RWPE1 (cell line): ENCODE measurements at regions not wholly inside any gene's neighbourhood (a gene's known extent, or its start where the extent isn't known, plus 50 kb on each side); places are given as distances from the start of the nearest gene placed in this dataset.

Experiments
- CTCF ChIA-PET: fragments of 350-600 bp; sonication (Branson Sonifier 250); formaldehyde crosslinking; extraction: SDS; loops from one replicate; lab custom pipeline; 2021; lab: Yijun Ruan, JAX
- POLR2A ChIA-PET: fragments of 400-600 bp; formaldehyde crosslinking; extraction: SDS; loops from one replicate; lab custom pipeline; 2020; ENCODE audit warnings: antibody characterized with exemption; ENCODE audit not compliant: low non-redundant PET; lab: Yijun Ruan, JAX
- DNase-seq: peaks from one replicate; pipeline ENCODE4 v3.0.0; 2012; ENCODE audit warnings: low spot score
- H3K27ac ChIP-seq: fragments of 450-650 bp; 2 replicates; pipeline ENCODE4 v1.5.1; 2017
- CTCF ChIP-seq: fragments of 450-650 bp; conservative IDR thresholded peaks from 2 replicates; pipeline ENCODE4 v1.5.1; 2017; ENCODE audit warnings: low read depth, mild to moderate bottlenecking

- no peak for TF ChIP-seq CTCF
- ChIA-PET POLR2A (no interaction called here), CTCF (interaction anchor here (0.6 to 1.0 kb wide), 3 partner anchors 31 to 437 kb away, joined by 3 to 4 read pairs (median 3); no protein-coding TSS in a partner anchor)
- DNase-seq, result no peak
- no peak overlapping the region for H3K27ac ChIP-seq
These were observed 762.2 kb upstream of the HS6ST1 start for GRCh38 chr2:129080715-129081476.

GRCh38 chr2:129085386-129085785 lies 766.7 kb upstream of the HS6ST1 start:
- CTCF ChIA-PET, result no interaction called here
- DNase-seq, result no peak
- no peak for TF ChIP-seq CTCF
- POLR2A ChIA-PET, result no interaction called here
- no peak overlapping the region for H3K27ac ChIP-seq

GRCh38 chr2:129087133-129087813 lies 768.6 kb upstream of the HS6ST1 start:
- ChIA-PET CTCF (interaction anchor here (0.6 kb wide), 1 partner anchor 388 kb away, joined by 3 read pairs; no protein-coding TSS in a partner anchor), POLR2A (interaction anchor here (0.7 kb wide), 1 partner anchor 41 kb away, joined by 14 read pairs; no protein-coding TSS in a partner anchor)
- DNase-seq, result peak; percentile 83
- peak overlapping the region; percentile 79 for H3K27ac ChIP-seq
- TF ChIP-seq CTCF, result no peak

GRCh38 chr2:129091620-129092019 lies 773.0 kb upstream of the HS6ST1 start:
- POLR2A ChIA-PET, result no interaction called here
- no peak overlapping the region for H3K27ac ChIP-seq
- CTCF ChIA-PET, result no interaction called here
- TF ChIP-seq CTCF, result no peak
- DNase-seq, result no peak

- POLR2A ChIA-PET, result no interaction called here
- H3K27ac ChIP-seq, result no peak overlapping the region
- no peak for DNase-seq
- TF ChIP-seq CTCF, result no peak
- CTCF ChIA-PET, result no interaction called here
These were observed 774.3 kb upstream of the HS6ST1 start for GRCh38 chr2:129092956-129093355.

GRCh38 chr2:129101186-129101585 lies 782.5 kb upstream of the HS6ST1 start:
- CTCF ChIA-PET, result no interaction called here
- DNase-seq, result no peak
- no peak overlapping the region for H3K27ac ChIP-seq
- no peak for TF ChIP-seq CTCF
- POLR2A ChIA-PET, result no interaction called here
